ENCODE measurements at regions not wholly inside any gene's neighbourhood (a gene's known extent, or its start where the extent isn't known, plus 50 kb on each side); places are given as distances from the start of the nearest gene placed in this dataset.

DNA sequence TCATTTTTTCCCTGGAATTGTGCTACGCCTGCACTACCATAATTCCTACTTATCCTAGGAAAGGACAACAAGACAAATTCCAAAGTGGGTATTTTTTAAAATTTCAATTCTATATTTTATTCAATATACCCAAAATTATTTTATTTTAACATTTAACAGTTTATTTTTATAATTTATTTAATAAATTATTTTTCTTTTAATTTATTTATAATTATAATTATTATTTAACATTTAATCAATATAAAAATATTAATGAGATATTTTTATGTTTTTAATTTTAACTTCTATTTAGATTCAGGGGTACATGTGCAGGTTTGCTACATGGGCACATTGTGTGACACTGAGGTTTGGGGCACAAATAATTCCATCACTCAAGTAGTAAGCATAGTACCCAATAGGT is 65.6 kb upstream of the VSTM2A start:
- in situ Hi-C loops (cut with MboI; ENCODE audit: low sequenced_read_pairs): no loop called here
- TF ChIP-seq MXI1 (IDR thresholded peaks at IDR 0.05; ENCODE audit: borderline replicate concordance, low read depth, low read length): no peak
- TF ChIP-seq, protein P1, sequence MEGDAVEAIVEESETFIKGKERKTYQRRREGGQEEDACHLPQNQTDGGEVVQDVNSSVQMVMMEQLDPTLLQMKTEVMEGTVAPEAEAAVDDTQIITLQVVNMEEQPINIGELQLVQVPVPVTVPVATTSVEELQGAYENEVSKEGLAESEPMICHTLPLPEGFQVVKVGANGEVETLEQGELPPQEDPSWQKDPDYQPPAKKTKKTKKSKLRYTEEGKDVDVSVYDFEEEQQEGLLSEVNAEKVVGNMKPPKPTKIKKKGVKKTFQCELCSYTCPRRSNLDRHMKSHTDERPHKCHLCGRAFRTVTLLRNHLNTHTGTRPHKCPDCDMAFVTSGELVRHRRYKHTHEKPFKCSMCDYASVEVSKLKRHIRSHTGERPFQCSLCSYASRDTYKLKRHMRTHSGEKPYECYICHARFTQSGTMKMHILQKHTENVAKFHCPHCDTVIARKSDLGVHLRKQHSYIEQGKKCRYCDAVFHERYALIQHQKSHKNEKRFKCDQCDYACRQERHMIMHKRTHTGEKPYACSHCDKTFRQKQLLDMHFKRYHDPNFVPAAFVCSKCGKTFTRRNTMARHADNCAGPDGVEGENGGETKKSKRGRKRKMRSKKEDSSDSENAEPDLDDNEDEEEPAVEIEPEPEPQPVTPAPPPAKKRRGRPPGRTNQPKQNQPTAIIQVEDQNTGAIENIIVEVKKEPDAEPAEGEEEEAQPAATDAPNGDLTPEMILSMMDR (conservative IDR thresholded peaks at IDR 0.05; ENCODE audit: low read depth, low read length): no peak
- TF ChIP-seq CHD1 (IDR thresholded peaks at IDR 0.05; ENCODE audit: low read depth, low read length): no peak
- TF ChIP-seq BHLHE40 (IDR thresholded peaks at IDR 0.05; ENCODE audit: low read depth, low read length): no peak
- no peak for TF ChIP-seq CEBPB (IDR thresholded peaks at IDR 0.05; ENCODE audit: low read depth, low read length)
- TF ChIP-seq SMC3 (IDR thresholded peaks at IDR 0.05; ENCODE audit: low read depth, low read length): no peak
- no peak for TF ChIP-seq FOS (IDR thresholded peaks at IDR 0.05; ENCODE audit: low read depth, low read length)
- no peak for TF ChIP-seq POLR2A (IDR thresholded peaks at IDR 0.05; ENCODE audit: low read depth, low read length)
- TF ChIP-seq USF2 (IDR thresholded peaks at IDR 0.05; ENCODE audit: low read depth, low read length): no peak
- no peak for TF ChIP-seq RFX5 (IDR thresholded peaks at IDR 0.05; ENCODE audit: low read depth, low read length)
- TF ChIP-seq RAD21 (IDR thresholded peaks at IDR 0.05; ENCODE audit: low read length): no peak
- TF ChIP-seq NFE2L2 (IDR thresholded peaks at IDR 0.05; ENCODE audit: low read depth, low read length): no peak
- no peak for TF ChIP-seq MAZ (IDR thresholded peaks at IDR 0.05; ENCODE audit: borderline replicate concordance, low read depth, low read length)
- TF ChIP-seq MAFK (IDR thresholded peaks at IDR 0.05; ENCODE audit: low read depth, low read length): no peak
- TF ChIP-seq RCOR1 (IDR thresholded peaks at IDR 0.05; ENCODE audit: insufficient replicate concordance, low read length): no peak
- TF ChIP-seq ELK1 (IDR thresholded peaks at IDR 0.05; ENCODE audit: borderline replicate concordance, low read depth, low read length): no peak
- Histone ChIP-seq H3K9me1 (ENCODE audit: insufficient read depth, low read length) (no peaks in the 10 kb centered on the region), H3K23ac (ENCODE audit: low read depth, low read length) (no peak overlapping the region), H2BK15ac (ENCODE audit: low read depth, low read length) (no peak overlapping the region), H3K27ac (ENCODE audit: insufficient read depth, low read length) (no peak overlapping the region), H4K91ac (ENCODE audit: insufficient read depth, low read depth, low read length) (no peak overlapping the region), H3K56ac (ENCODE audit: extremely low read depth, insufficient read depth, low read length) (no peak overlapping the region), H3K14ac (replicated peaks; ENCODE audit: low read depth, low read length) (no peak overlapping the region), H2BK120ac (ENCODE audit: low read depth, low read length) (no peak overlapping the region), H3K79me1 (ENCODE audit: low read depth in 1 of 2, low read length in 2 of 2) (no peaks in the 10 kb centered on the region), H3K4me2 (ENCODE audit: low read depth, low read length) (no peak overlapping the region), H3K36me3 (ENCODE audit: control insufficient read depth, insufficient read depth, low read length) (no peaks in the 10 kb centered on the region), H2BK20ac (ENCODE audit: low read depth, low read length) (no peak overlapping the region), H4K5ac (ENCODE audit: low read depth, low read length) (no peak overlapping the region), H2AK5ac (ENCODE audit: low read depth, low read length) (no peak overlapping the region), H3K9ac (ENCODE audit: low read depth, low read length) (no peak overlapping the region), H4K20me1 (ENCODE audit: insufficient read depth, low read length) (no peaks in the 10 kb centered on the region), H2BK5ac (ENCODE audit: low read depth, low read length, poor library complexity, severe bottlenecking) (no peak overlapping the region), H4K8ac (ENCODE audit: low read depth in 2 of 2, low read length in 2 of 2) (no peak overlapping the region), H3K4me3 (ENCODE audit: insufficient read depth, low read depth, low read length) (no peak overlapping the region), H3K4ac (ENCODE audit: low read depth, low read length) (no peak overlapping the region), H3K9me3 (ENCODE audit: control insufficient read depth, insufficient read depth, low read length) (peaks cover 2% of the 10 kb centered on the region; the same call in 1 of the 2 replicates), H3K4me1 (ENCODE audit: control insufficient read depth, insufficient read depth, low read length) (no peaks in the 10 kb centered on the region), H2AK9ac (replicated peaks; ENCODE audit: low read depth, low read length, poor library complexity) (no peak overlapping the region), H3K27me3 (ENCODE audit: control insufficient read depth, insufficient read depth, low read length) (no peaks in the 10 kb centered on the region), H2AFZ (replicated peaks; ENCODE audit: low read length, poor library complexity) (no peak overlapping the region), H3K18ac (ENCODE audit: low read depth, low read length) (no peak overlapping the region)
- dilution Hi-C loops (cut with HindIII; ENCODE audit: low sequenced_read_pairs, unreplicated experiment): no loop called here
- POLR2A ChIA-PET (ENCODE audit: unreplicated experiment): no interaction called here
- CTCF ChIA-PET: no interaction called here
- no TSS peak for BruUV-seq (replicated peaks)
- DNase-seq (no peak), ATAC-seq (ENCODE audit: low read depth) (no peak)
- WGBS, 2 experiments (ENCODE audit: extremely low coverage in 2 of 2, insufficient read length in 1 of 2): no CpG with 5 or more reads among the region's 1 CpG
- intact Hi-C loops (cut with micrococcal nuclease): no loop called here
